ENCODE measurements at regions not wholly inside any gene's neighbourhood (a gene's known extent, or its start where the extent isn't known, plus 50 kb on each side); places are given as distances from the start of the nearest gene placed in this dataset.

GRCh38 chr18:27713037-27713737, 463.7 kb downstream of the CDH2 start:
- Mint-ChIP-seq H3K4me3 (no peak overlapping the region), H3K9me3 (peaks cover 0 to 8% (median 0%) of the 10 kb centered on the region in 7 donors), H3K27me3 (ENCODE audit: low read depth in 3 of 3) (no peaks in the 10 kb centered on the region), H3K4me1 (no peaks in the 10 kb centered on the region), H3K36me3 (no peaks in the 10 kb centered on the region), H3K27ac (no peak overlapping the region)
- no peak for DNase-seq
- Histone ChIP-seq H2AFZ (ENCODE audit: insufficient read depth, low read depth, low read length, poor library complexity, severe bottlenecking) (no peak overlapping the region), H4K20me1 (ENCODE audit: insufficient read depth, low read length) (no peaks in the 10 kb centered on the region), H3K4me2 (replicated peaks; ENCODE audit: extremely low read depth, low read length, poor library complexity, severe bottlenecking) (no peak overlapping the region), H3K9me3 (replicated peaks in 1 of 2; ENCODE audit: control insufficient read depth in 1 of 2, insufficient read depth in 1 of 2, low read length in 2 of 2) (peaks cover 6 to 7% of the 10 kb centered on the region in 2 donors), H3K4me1 (ENCODE audit: control insufficient read depth in 1 of 2, insufficient read depth in 2 of 2, low read length in 2 of 2) (no peaks in the 10 kb centered on the region), H3K27me3 (ENCODE audit: control insufficient read depth in 2 of 2, insufficient read depth in 2 of 2, low read length in 2 of 2) (no peaks in the 10 kb centered on the region), H3K79me2 (ENCODE audit: insufficient read depth, low read length) (no peaks in the 10 kb centered on the region), H3K9ac (ENCODE audit: insufficient read depth, low read length, poor library complexity, severe bottlenecking) (no peak overlapping the region), H3K4me3 (replicated peaks in 1 of 3; ENCODE audit: low read depth in 2 of 3, low read length in 3 of 3) (no peak overlapping the region), H3K27ac (ENCODE audit: low read depth in 1 of 2, low read length in 2 of 2) (no peak overlapping the region), H3K36me3 (replicated peaks in 1 of 2; ENCODE audit: control insufficient read depth in 1 of 2, insufficient read depth in 2 of 2, low read length in 2 of 2) (no peaks in the 10 kb centered on the region)
- intact Hi-C loops (cut with micrococcal nuclease): no loop called here
- no peak for TF ChIP-seq CTCF (IDR thresholded peaks at IDR 0.05)
- 38% methylated on average over 2 of the region's 2 CpGs for WGBS (ENCODE audit: insufficient coverage)

- Mint-ChIP-seq H3K36me3 (no peaks in the 10 kb centered on the region), H3K4me3 (no peak overlapping the region), H3K27ac (no peak overlapping the region), H3K9me3 (peaks cover 0 to 8% (median 2%) of the 10 kb centered on the region in 7 donors), H3K27me3 (ENCODE audit: low read depth in 3 of 3) (no peaks in the 10 kb centered on the region), H3K4me1 (no peaks in the 10 kb centered on the region)
- Histone ChIP-seq H3K27me3 (ENCODE audit: control insufficient read depth in 2 of 2, insufficient read depth in 2 of 2, low read length in 2 of 2) (no peaks in the 10 kb centered on the region), H3K9me3 (replicated peaks in 1 of 2; ENCODE audit: control insufficient read depth in 1 of 2, insufficient read depth in 1 of 2, low read length in 2 of 2) (peaks cover 6% of the 10 kb centered on the region in 2 donors), H3K27ac (ENCODE audit: low read depth in 1 of 2, low read length in 2 of 2) (no peak overlapping the region), H3K79me2 (ENCODE audit: insufficient read depth, low read length) (no peaks in the 10 kb centered on the region), H3K9ac (ENCODE audit: insufficient read depth, low read length, poor library complexity, severe bottlenecking) (no peak overlapping the region), H2AFZ (ENCODE audit: insufficient read depth, low read depth, low read length, poor library complexity, severe bottlenecking) (no peak overlapping the region), H3K4me2 (replicated peaks; ENCODE audit: extremely low read depth, low read length, poor library complexity, severe bottlenecking) (no peak overlapping the region), H3K36me3 (replicated peaks in 1 of 2; ENCODE audit: control insufficient read depth in 1 of 2, insufficient read depth in 2 of 2, low read length in 2 of 2) (no peaks in the 10 kb centered on the region), H4K20me1 (ENCODE audit: insufficient read depth, low read length) (no peaks in the 10 kb centered on the region), H3K4me3 (replicated peaks in 1 of 3; ENCODE audit: low read depth in 2 of 3, low read length in 3 of 3) (no peak overlapping the region), H3K4me1 (ENCODE audit: control insufficient read depth in 1 of 2, insufficient read depth in 2 of 2, low read length in 2 of 2) (no peaks in the 10 kb centered on the region)
- no CpG with 5 or more reads among the region's 2 CpGs for WGBS (ENCODE audit: insufficient coverage)
- no peak for TF ChIP-seq CTCF (IDR thresholded peaks at IDR 0.05)
- intact Hi-C loops (cut with micrococcal nuclease): no loop called here
- no peak for DNase-seq
Measured at GRCh38 chr18:27712066-27712465, 464.9 kb downstream of the CDH2 start.
